Left lung (tissue), 4 donors: ENCODE measurements at regions not wholly inside any gene's neighbourhood (a gene's known extent, or its start where the extent isn't known, plus 50 kb on each side); places are given as distances from the start of the nearest gene placed in this dataset.

Experiments
- ATAC-seq: fragments of 200-7000 bp; cut with Tn5 transposase; one replicate; pipeline ENCODE4 v1.9.1; 2020; ENCODE audit warnings: moderate library complexity
- DNase-seq, 4 donors: peaks; one replicate each; pipeline ENCODE4 v3.0.0-alpha.2; 2013 to 2020
- H3K27ac ChIP-seq, 2 donors: fragments of 200-600 bp; sonication (generic) in 1 of 2; one replicate each; pipeline versions ENCODE4 v1.5.0 to v1.8.0; 2020 to 2021
- H3K27me3 ChIP-seq, 2 donors: fragments of 200-600 bp; sonication (generic) in 1 of 2; one replicate each; pipeline versions ENCODE4 v1.5.0 to v1.8.0; 2020 to 2021
- H3K36me3 ChIP-seq, 2 donors: fragments of 200-600 bp; sonication (generic) in 1 of 2; one replicate each; pipeline versions ENCODE4 v1.5.0 to v1.8.0; 2020 to 2021
- H3K4me1 ChIP-seq, 2 donors: fragments of 200-600 bp; one replicate each; pipeline ENCODE4 v1.8.0; 2021
- H3K4me3 ChIP-seq, 2 donors: fragments of 200-600 bp; sonication (generic) in 1 of 2; one replicate each; pipeline versions ENCODE4 v1.5.0 to v1.8.0; 2020 to 2021; ENCODE audit warnings: mild to moderate bottlenecking in 1 of 2
- H3K9me3 ChIP-seq, 2 donors: fragments of 200-600 bp; sonication (generic) in 1 of 2; one replicate each; pipeline versions ENCODE4 v1.5.0 to v1.8.0; 2020 to 2021
- CTCF ChIP-seq, 2 donors: fragments of 200-600 bp; sonication (generic) in 1 of 2; IDR thresholded peaks; one replicate each; pipeline versions ENCODE4 v1.5.0 to v1.8.0; 2021; ENCODE audit warnings: antibody characterized with exemption in 2 of 2
- intact Hi-C, 2 donors: fragments of 100-400 bp; cut with DNase I; formaldehyde crosslinking; loops; one replicate each; pipeline versions ENCODE4 v1.11.2 to v1.14.2; 2022
- donor health status: DM: no; HTN: yes; CAD: no.
- donor health status: DM: no; HTN: no; CAD: no.

DNA sequence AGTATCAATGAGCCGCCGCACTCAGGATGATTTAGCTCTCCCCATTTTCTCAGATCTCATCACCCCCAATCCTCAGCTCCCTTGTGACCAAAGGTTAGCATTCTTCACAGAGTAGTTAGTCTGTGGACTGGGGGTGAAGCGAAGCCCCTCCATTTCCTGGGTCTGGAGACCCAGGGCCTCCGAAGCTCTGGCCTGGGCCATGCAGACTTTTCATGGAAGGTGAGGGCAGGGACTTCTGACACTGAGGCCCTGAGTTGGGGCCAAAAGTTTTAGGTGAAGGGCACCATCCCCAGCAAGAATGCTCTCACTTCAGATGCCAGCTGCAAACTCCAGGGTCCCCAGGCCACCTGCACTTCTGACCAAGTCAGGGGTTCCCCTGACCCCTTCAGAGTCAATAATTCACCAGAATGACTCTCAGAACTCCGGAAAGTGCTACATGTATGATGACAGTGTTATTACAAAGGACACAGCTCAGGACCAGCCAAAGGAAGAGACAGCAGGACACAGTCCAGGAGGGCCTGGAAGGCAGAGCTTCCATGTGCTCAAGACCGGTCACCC, 65.7 kb upstream of the DUSP22 start:
- TF ChIP-seq CTCF (IDR thresholded peaks at IDR 0.05) = no peak
- intact Hi-C loops = no loop called here

GRCh38 chr6:227074-227782, 65.1 kb upstream of the DUSP22 start:
- H3K4me1 ChIP-seq = peaks cover 0 to 11% of the 10 kb centered on the region in 2 donors
- no peak for TF ChIP-seq CTCF (IDR thresholded peaks at IDR 0.05)
- H3K9me3 ChIP-seq = no peaks in the 10 kb centered on the region
- ATAC-seq (no peak), DNase-seq (no peak)
- no peaks in the 10 kb centered on the region for H3K27me3 ChIP-seq
- intact Hi-C loops = no loop called here
- no peaks in the 10 kb centered on the region for H3K36me3 ChIP-seq
- H3K27ac ChIP-seq = no peak overlapping the region
- no peak overlapping the region for H3K4me3 ChIP-seq

More for the DNA sequence above, 65.7 kb upstream of the DUSP22 start:
- Histone ChIP-seq H3K27me3 (no peaks in the 10 kb centered on the region), H3K27ac (no peak overlapping the region), H3K4me3 (no peak overlapping the region), H3K9me3 (no peaks in the 10 kb centered on the region), H3K36me3 (no peaks in the 10 kb centered on the region), H3K4me1 (peaks cover 0 to 11% of the 10 kb centered on the region in 2 donors)
- ATAC-seq (no peak), DNase-seq (no peak)

- Histone ChIP-seq H3K27me3 (no peaks in the 10 kb centered on the region), H3K9me3 (no peaks in the 10 kb centered on the region), H3K4me1 (peaks cover 0 to 11% of the 10 kb centered on the region in 2 donors), H3K36me3 (no peaks in the 10 kb centered on the region), H3K27ac (no peak overlapping the region), H3K4me3 (no peak overlapping the region)
- DNase-seq = no peak
- no peak for ATAC-seq
- TF ChIP-seq CTCF (IDR thresholded peaks at IDR 0.05) = no peak
- intact Hi-C loops = no loop called here
Measured at GRCh38 chr6:227812-228338, 64.4 kb upstream of the DUSP22 start.

GRCh38 chr6:228881-229651, 63.2 kb upstream of the DUSP22 start:
- Histone ChIP-seq H3K4me3 (no peak overlapping the region), H3K4me1 (peaks cover 0 to 11% of the 10 kb centered on the region in 2 donors), H3K36me3 (no peaks in the 10 kb centered on the region), H3K27me3 (no peaks in the 10 kb centered on the region), H3K9me3 (no peaks in the 10 kb centered on the region), H3K27ac (no peak overlapping the region)
- no peak for TF ChIP-seq CTCF (IDR thresholded peaks at IDR 0.05)
- no peak for ATAC-seq
- intact Hi-C loops = no loop called here
- no peak for DNase-seq

DNA sequence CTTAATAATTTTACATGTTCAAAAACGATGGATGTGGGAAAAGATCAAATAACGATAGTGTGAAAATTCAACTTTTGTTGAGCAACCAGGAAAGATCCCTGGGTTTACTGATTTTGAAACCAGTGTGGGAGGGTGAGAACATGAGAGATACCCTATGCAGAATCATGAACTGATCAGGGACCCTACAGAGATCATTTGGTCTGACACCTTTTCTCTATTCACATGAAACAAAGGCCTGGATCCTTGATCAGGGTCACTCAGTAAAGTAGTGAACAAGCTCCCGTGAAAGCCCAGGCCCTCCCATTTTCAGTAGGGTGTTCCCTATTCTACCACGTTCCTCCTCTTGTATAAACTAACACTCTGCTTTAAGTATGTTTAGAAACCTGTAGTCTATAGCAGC, 60.5 kb upstream of the DUSP22 start:
- Histone ChIP-seq H3K9me3 (no peaks in the 10 kb centered on the region), H3K4me1 (peaks cover 0 to 13% of the 10 kb centered on the region in 2 donors), H3K27me3 (no peaks in the 10 kb centered on the region), H3K36me3 (no peaks in the 10 kb centered on the region), H3K4me3 (no peak overlapping the region), H3K27ac (no peak overlapping the region)
- intact Hi-C loops = no loop called here
- no peak for TF ChIP-seq CTCF (IDR thresholded peaks at IDR 0.05)
- no peak for DNase-seq
- ATAC-seq = no peak
